T follicular helper cell (primary cell): ENCODE measurements at regions not wholly inside any gene's neighbourhood (a gene's known extent, or its start where the extent isn't known, plus 50 kb on each side); places are given as distances from the start of the nearest gene placed in this dataset.

ENCODE experiments used
- DNase-seq: peaks from one replicate; pipeline ENCODE4 v3.0.0-alpha.2; 2020; ENCODE audit warnings: low read depth

GRCh38 chr5:155416765-155417164, 403.2 kb downstream of the KIF4B start:
- DNase-seq, result no peak

GRCh38 chr5:155418960-155419579, 405.5 kb downstream of the KIF4B start:
- no peak for DNase-seq

GRCh38 chr5:155430192-155430591, 416.6 kb downstream of the KIF4B start:
- DNase-seq, result no peak

- no peak for DNase-seq
These were observed 420.7 kb downstream of the KIF4B start for GRCh38 chr5:155434267-155434666.

GRCh38 chr5:155434681-155435080, 421.1 kb downstream of the KIF4B start:
- DNase-seq, result no peak

GRCh38 chr5:155441849-155442248, 428.3 kb downstream of the KIF4B start:
- DNase-seq, result no peak

GRCh38 chr5:155451106-155451505, 437.6 kb downstream of the KIF4B start:
- DNase-seq, result no peak

GRCh38 chr5:155455791-155456514, 442.4 kb downstream of the KIF4B start:
- DNase-seq, result no peak

GRCh38 chr5:155459889-155460500, 446.4 kb downstream of the KIF4B start:
- DNase-seq, result no peak

- DNase-seq, result no peak
These were observed 447.0 kb downstream of the KIF4B start for GRCh38 chr5:155460501-155460931.

- no peak for DNase-seq
These were observed 447.7 kb downstream of the KIF4B start for GRCh38 chr5:155461304-155461703.

GRCh38 chr5:155466851-155467250, 453.3 kb downstream of the KIF4B start:
- no peak for DNase-seq

- no peak for DNase-seq
These were observed 457.5 kb downstream of the KIF4B start for GRCh38 chr5:155471027-155471426.

GRCh38 chr5:155472780-155473179, 459.2 kb downstream of the KIF4B start:
- no peak for DNase-seq

- no peak for DNase-seq
These were observed 461.8 kb downstream of the KIF4B start for GRCh38 chr5:155475318-155475717.

GRCh38 chr5:155480731-155481131, 467.2 kb downstream of the KIF4B start:
- no peak for DNase-seq

- DNase-seq, result no peak
These were observed 467.6 kb downstream of the KIF4B start for GRCh38 chr5:155481182-155481581.

- no peak for DNase-seq
These were observed 468.9 kb downstream of the KIF4B start for GRCh38 chr5:155482428-155482827.

GRCh38 chr5:155485386-155485785, 471.8 kb downstream of the KIF4B start:
- no peak for DNase-seq

GRCh38 chr5:155489949-155490348, 476.4 kb downstream of the KIF4B start:
- DNase-seq, result no peak

GRCh38 chr5:155492191-155492590, 478.6 kb downstream of the KIF4B start:
- DNase-seq, result no peak

- DNase-seq, result no peak
These were observed 491.1 kb downstream of the KIF4B start for GRCh38 chr5:155504606-155505005.

- DNase-seq, result no peak
These were observed 493.8 kb downstream of the KIF4B start for GRCh38 chr5:155507363-155507762.
